ENCODE measurements at regions not wholly inside any gene's neighbourhood (a gene's known extent, or its start where the extent isn't known, plus 50 kb on each side); places are given as distances from the start of the nearest gene placed in this dataset.

DNA sequence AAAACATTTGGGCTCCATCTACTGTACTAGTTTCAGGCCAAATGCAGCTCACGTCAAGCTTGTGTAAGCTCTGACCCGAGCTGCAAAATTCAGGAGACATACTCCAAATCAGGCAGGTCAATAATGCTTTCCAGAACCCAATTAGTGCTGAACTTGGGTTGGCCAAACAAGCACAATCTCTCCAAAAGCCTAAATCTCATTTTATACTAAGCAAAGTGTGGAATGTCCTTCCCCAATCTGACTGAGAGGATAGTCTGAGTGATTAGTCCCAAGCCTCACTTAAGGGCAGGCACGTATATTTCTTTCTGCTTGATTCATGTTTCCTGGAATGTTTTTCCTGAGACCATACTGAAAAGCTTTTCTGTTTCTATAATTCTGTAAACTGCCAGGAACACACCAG lies 79.9 kb downstream of the NKX6-1 start:
- TF ChIP-seq CTCF (IDR thresholded peaks at IDR 0.05) (no peak), POLR2AphosphoS5 (IDR thresholded peaks at IDR 0.05; ENCODE audit: low read depth, low read length) (no peak), TCF7L2 (IDR thresholded peaks at IDR 0.05; ENCODE audit: low read depth, low read length) (no peak)
